GM12891 (cell line): ENCODE measurements at regions not wholly inside any gene's neighbourhood (a gene's known extent, or its start where the extent isn't known, plus 50 kb on each side); places are given as distances from the start of the nearest gene placed in this dataset.

Experiments
- POLR2A ChIP-seq: IDR thresholded peaks from 2 replicates; pipeline ENCODE4 v1.6.1; 2011; ENCODE audit warnings: low read depth, low read length, control low read depth
- POLR2AphosphoS5 ChIP-seq: IDR thresholded peaks from 2 replicates; pipeline ENCODE4 v1.6.1; 2011; ENCODE audit warnings: low read depth, low read length, control low read depth
- SPI1 ChIP-seq: IDR thresholded peaks from 2 replicates; pipeline ENCODE4 v1.6.1; 2011; ENCODE audit warnings: low read depth, low read length, control low read depth
- TAF1 ChIP-seq: IDR thresholded peaks from 2 replicates; pipeline ENCODE4 v1.6.1; 2011; ENCODE audit warnings: low read depth, low read length, control low read depth

- TF ChIP-seq POLR2A: no peak
- TF ChIP-seq POLR2AphosphoS5: no peak
- no peak for TF ChIP-seq TAF1
- TF ChIP-seq SPI1: no peak
These were observed 235.9 kb upstream of the NOVA1 start for GRCh38 chr14:26833621-26834176.
